Parathyroid adenoma (tissue), 2 donors: ENCODE measurements at regions not wholly inside any gene's neighbourhood (a gene's known extent, or its start where the extent isn't known, plus 50 kb on each side); places are given as distances from the start of the nearest gene placed in this dataset.

Source experiments
- H2AFZ ChIP-seq: fragments of 300-600 bp; sonication (generic); one replicate; pipeline ENCODE4 v1.7.0; 2017; ENCODE audit warnings: antibody characterized with exemption, mild to moderate bottlenecking
- H3K27ac ChIP-seq: fragments of 300-600 bp; sonication (generic); one replicate; pipeline ENCODE4 v1.7.0; 2017
- H3K27me3 ChIP-seq: fragments of 300-600 bp; sonication (generic); one replicate; pipeline ENCODE4 v1.7.0; 2017; ENCODE audit warnings: low read length; ENCODE audit not compliant: control insufficient read depth, insufficient read depth
- H3K36me3 ChIP-seq: fragments of 300-600 bp; sonication (generic); one replicate; pipeline ENCODE4 v1.7.0; 2017; ENCODE audit warnings: low read length; ENCODE audit not compliant: control insufficient read depth, insufficient read depth
- H3K4me1 ChIP-seq: fragments of 300-600 bp; sonication (generic); one replicate; pipeline ENCODE4 v1.7.0; 2017; ENCODE audit warnings: control low read depth
- H3K4me2 ChIP-seq: fragments of 300-600 bp; sonication (generic); one replicate; pipeline ENCODE4 v1.7.0; 2017; ENCODE audit warnings: low read length
- H3K4me3 ChIP-seq: fragments of 300-600 bp; sonication (generic); one replicate; pipeline ENCODE4 v1.7.0; 2017; ENCODE audit warnings: low read depth, low read length
- H3K79me2 ChIP-seq: fragments of 300-600 bp; sonication (generic); one replicate; pipeline ENCODE4 v1.7.0; 2017; ENCODE audit warnings: control low read depth
- H3K9ac ChIP-seq: fragments of 300-600 bp; sonication (generic); one replicate; pipeline ENCODE4 v1.7.0; 2017; ENCODE audit warnings: mild to moderate bottlenecking
- H3K9me3 ChIP-seq: fragments of 300-600 bp; sonication (generic); one replicate; pipeline ENCODE4 v1.7.0; 2017; ENCODE audit warnings: low read length; ENCODE audit not compliant: control insufficient read depth
- TF ChIP-seq, protein P1 (sequence below): fragments of 300-600 bp; sonication (generic); IDR thresholded peaks from one replicate; pipeline ENCODE4 v1.7.0; 2017; ENCODE audit warnings: antibody characterized with exemption, mild to moderate bottlenecking
- donor health status: primary hyperparathyroidism.

GRCh38 chr1:8182034-8182761 lies 135.7 kb upstream of the SLC45A1 start:
- H3K4me1 ChIP-seq = peaks cover 14% of the 10 kb centered on the region
- peak overlapping the region; percentile 44 for H3K4me3 ChIP-seq
- H3K4me2 ChIP-seq = peak overlapping the region; percentile 80
- H3K9ac ChIP-seq = no peak overlapping the region
- H3K36me3 ChIP-seq = no peaks in the 10 kb centered on the region
- TF ChIP-seq, protein P1, sequence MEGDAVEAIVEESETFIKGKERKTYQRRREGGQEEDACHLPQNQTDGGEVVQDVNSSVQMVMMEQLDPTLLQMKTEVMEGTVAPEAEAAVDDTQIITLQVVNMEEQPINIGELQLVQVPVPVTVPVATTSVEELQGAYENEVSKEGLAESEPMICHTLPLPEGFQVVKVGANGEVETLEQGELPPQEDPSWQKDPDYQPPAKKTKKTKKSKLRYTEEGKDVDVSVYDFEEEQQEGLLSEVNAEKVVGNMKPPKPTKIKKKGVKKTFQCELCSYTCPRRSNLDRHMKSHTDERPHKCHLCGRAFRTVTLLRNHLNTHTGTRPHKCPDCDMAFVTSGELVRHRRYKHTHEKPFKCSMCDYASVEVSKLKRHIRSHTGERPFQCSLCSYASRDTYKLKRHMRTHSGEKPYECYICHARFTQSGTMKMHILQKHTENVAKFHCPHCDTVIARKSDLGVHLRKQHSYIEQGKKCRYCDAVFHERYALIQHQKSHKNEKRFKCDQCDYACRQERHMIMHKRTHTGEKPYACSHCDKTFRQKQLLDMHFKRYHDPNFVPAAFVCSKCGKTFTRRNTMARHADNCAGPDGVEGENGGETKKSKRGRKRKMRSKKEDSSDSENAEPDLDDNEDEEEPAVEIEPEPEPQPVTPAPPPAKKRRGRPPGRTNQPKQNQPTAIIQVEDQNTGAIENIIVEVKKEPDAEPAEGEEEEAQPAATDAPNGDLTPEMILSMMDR = no peak
- no peaks in the 10 kb centered on the region for H3K9me3 ChIP-seq
- no peaks in the 10 kb centered on the region for H3K79me2 ChIP-seq
- H2AFZ ChIP-seq = peak overlapping the region; percentile 33
- H3K27ac ChIP-seq = peak overlapping the region; percentile 91
- no peaks in the 10 kb centered on the region for H3K27me3 ChIP-seq

DNA sequence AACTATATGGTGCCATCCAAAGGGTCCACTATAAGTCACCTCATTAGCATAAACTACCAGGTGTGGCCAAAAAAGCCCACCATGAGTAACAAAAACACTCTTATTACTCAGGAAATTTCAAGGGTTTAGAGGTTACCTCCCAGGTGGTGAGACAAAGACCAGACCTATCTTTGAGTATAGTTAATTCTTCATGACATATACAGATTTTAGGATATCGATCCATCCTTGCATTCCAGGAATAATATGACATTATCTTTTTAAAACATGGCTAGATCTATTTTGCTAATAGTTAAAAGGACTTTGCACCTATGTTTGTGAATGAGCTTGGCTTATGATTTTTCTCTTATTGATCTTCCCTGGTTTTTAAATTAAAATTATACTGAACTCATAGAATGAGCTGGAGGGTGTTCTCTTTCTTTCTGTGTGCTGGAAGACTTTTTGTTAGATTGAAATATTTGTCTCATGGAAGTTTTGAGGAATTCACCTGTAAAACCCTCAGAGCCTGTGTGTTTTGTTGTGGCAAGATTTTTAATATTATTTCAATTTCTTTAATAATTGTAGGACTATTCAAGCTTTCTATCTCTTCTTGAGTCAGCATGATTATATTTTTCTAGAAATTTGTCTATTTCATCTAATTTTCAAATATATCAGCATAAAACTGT lies 138.7 kb upstream of the SLC45A1 start:
- TF ChIP-seq, protein P1 = no peak
- Histone ChIP-seq H3K9me3 (no peaks in the 10 kb centered on the region), H2AFZ (no peak overlapping the region)

DNA sequence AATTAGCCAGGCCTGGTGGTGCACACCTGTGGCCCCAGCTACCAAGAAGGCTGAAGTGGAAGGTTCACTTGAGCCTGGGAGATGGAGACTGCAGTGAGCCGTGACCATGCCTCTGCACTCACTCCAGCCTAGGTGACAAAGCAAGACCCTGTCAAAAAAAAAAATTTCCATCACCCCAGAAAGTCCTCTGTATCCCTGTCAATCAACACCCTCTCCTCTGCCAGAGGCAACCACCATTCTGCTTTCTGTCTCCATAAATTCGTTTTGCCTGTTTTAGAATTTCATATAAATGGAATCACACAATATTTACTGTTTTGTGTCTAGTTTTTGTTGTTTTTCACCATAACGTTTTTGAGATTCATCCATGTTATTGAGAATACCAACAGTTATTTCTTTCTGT lies 141.6 kb upstream of the SLC45A1 start:
- H3K4me3 ChIP-seq = no peak overlapping the region
- no peaks in the 10 kb centered on the region for H3K4me1 ChIP-seq
- no peaks in the 10 kb centered on the region for H3K27me3 ChIP-seq
- no peaks in the 10 kb centered on the region for H3K79me2 ChIP-seq
- H2AFZ ChIP-seq = no peak overlapping the region
- no peak overlapping the region for H3K9ac ChIP-seq
- TF ChIP-seq, protein P1 = no peak
- no peak overlapping the region for H3K27ac ChIP-seq
- H3K4me2 ChIP-seq = no peak overlapping the region
- no peaks in the 10 kb centered on the region for H3K36me3 ChIP-seq
- no peaks in the 10 kb centered on the region for H3K9me3 ChIP-seq

More for the DNA sequence above, 138.7 kb upstream of the SLC45A1 start:
- Histone ChIP-seq H3K27me3 (no peaks in the 10 kb centered on the region), H3K4me1 (peaks cover 14% of the 10 kb centered on the region), H3K9ac (no peak overlapping the region), H3K79me2 (no peaks in the 10 kb centered on the region), H3K27ac (no peak overlapping the region), H3K4me3 (no peak overlapping the region), H3K36me3 (no peaks in the 10 kb centered on the region), H3K4me2 (no peak overlapping the region)

GRCh38 chr1:8174807-8175206 lies 143.1 kb upstream of the SLC45A1 start:
- no peaks in the 10 kb centered on the region for H3K36me3 ChIP-seq
- no peak overlapping the region for H3K4me3 ChIP-seq
- TF ChIP-seq, protein P1 = no peak
- H3K9me3 ChIP-seq = no peaks in the 10 kb centered on the region
- H3K79me2 ChIP-seq = no peaks in the 10 kb centered on the region
- no peak overlapping the region for H2AFZ ChIP-seq
- H3K4me2 ChIP-seq = no peak overlapping the region
- no peak overlapping the region for H3K27ac ChIP-seq
- peaks cover 8% of the 10 kb centered on the region for H3K4me1 ChIP-seq
- H3K27me3 ChIP-seq = no peaks in the 10 kb centered on the region
- no peak overlapping the region for H3K9ac ChIP-seq
